Adrenal gland (tissue), 9 donors: ENCODE measurements at regions not wholly inside any gene's neighbourhood (a gene's known extent, or its start where the extent isn't known, plus 50 kb on each side); places are given as distances from the start of the nearest gene placed in this dataset.

Experiments used
- DNase-seq, 7 donors: peaks; one replicate each; pipeline ENCODE4 v3.0.0-alpha.2; 2019 to 2020
- H3K27ac ChIP-seq, 5 donors: fragments of 200-600 bp; sonication (generic) in 4 of 5; 1 replicate in 3 of 5; 2 replicates in 2 of 5; pipeline versions ENCODE4 v1.5.1 to v1.8.0; 2016 to 2020; ENCODE audit warnings: mild to moderate bottlenecking in 1 of 5
- H3K27me3 ChIP-seq: fragments of 200-600 bp; 2 replicates; pipeline ENCODE4 v1.8.0; 2021
- H3K36me3 ChIP-seq, 2 donors: fragments of 200-600 bp; replicated peaks in 1 of 2; 1 replicate in 1 of 2; 2 replicates in 1 of 2; pipeline versions ENCODE4 v1.5.1 to v1.8.0; 2018 to 2022
- H3K4me1 ChIP-seq, 2 donors: fragments of 200-600 bp; replicated peaks in 1 of 2; 1 replicate in 1 of 2; 2 replicates in 1 of 2; pipeline versions ENCODE4 v1.5.1 to v1.8.0; 2018 to 2021
- H3K4me3 ChIP-seq, 4 donors: fragments of 200-600 bp; sonication (generic) in 3 of 4; one replicate each; pipeline ENCODE4 v1.5.1; 2016 to 2018
- H3K9me3 ChIP-seq, 3 donors: fragments of 200-600 bp; sonication (generic) in 1 of 3; replicated peaks in 1 of 3; 1 replicate in 2 of 3; 2 replicates in 1 of 3; pipeline versions ENCODE4 v1.5.1 to v1.8.0; 2016 to 2021
- CTCF ChIP-seq, 6 experiments: fragments of 450-650 bp in 4 of 6; fragments of 200-600 bp in 2 of 6; sonication (generic) in 1 of 6; IDR thresholded peaks; 1 replicate in 5 of 6; 2 replicates in 1 of 6; pipeline versions ENCODE4 v1.5.1 to v1.8.0; 2016 to 2021; ENCODE audit warnings: antibody characterized with exemption in 6 of 6, mild to moderate bottlenecking in 2 of 6, moderate library complexity in 1 of 6
- POLR2A ChIP-seq, 2 donors: fragments of 450-650 bp; IDR thresholded peaks; one replicate each; pipeline ENCODE4 v1.6.1; 2017; ENCODE audit warnings: antibody characterized with exemption in 2 of 2, mild to moderate bottlenecking in 2 of 2, moderate library complexity in 1 of 2
- WGBS, 4 donors: extraction: QIAGEN DNeasy Blood & Tissue Kit in 2 of 4; methylation state at CpG; one replicate each; pipeline versions ENCODE4 v1.1.5 to v1.1.7; 2013 to 2017; 5-methylcytosine and 5-hydroxymethylcytosine counted together
- intact Hi-C, 2 donors: fragments of 100-400 bp; cut with DNase I; formaldehyde crosslinking; loops; one replicate each; pipeline versions ENCODE4 v1.14.1 to v1.15.0; 2022 to 2023
- donor health status: healthy with polysubstance abuse.
- donor health status: Bipolar disorder and iron deficiency.
- donor health status: DM: yes; HTN: yes; CAD: no.
- donor health status: DM: no; HTN: no; CAD: no.
- donor health status: DM: no; HTN: no; CAD: no.

- 69 to 78% (median 75%) methylated on average over 3 of the region's 3 CpGs for WGBS, 4 donors
- Histone ChIP-seq H3K9me3 (no peaks in the 10 kb centered on the region), H3K36me3 (no peaks in the 10 kb centered on the region), H3K27ac (no peak overlapping the region), H3K4me3 (no peak overlapping the region), H3K4me1 (no peaks in the 10 kb centered on the region), H3K27me3 (no peaks in the 10 kb centered on the region)
- intact Hi-C loops, result no loop called here
- DNase-seq, result no peak
- TF ChIP-seq POLR2A (IDR thresholded peaks at IDR 0.05), result no peak
Measured at GRCh38 chr12:46981622-46982021, 97.8 kb upstream of the PCED1B start.

GRCh38 chr12:46982629-46983392 lies 96.6 kb upstream of the PCED1B start:
- TF ChIP-seq CTCF (IDR thresholded peaks at IDR 0.05), result no peak
- no peak for TF ChIP-seq POLR2A (IDR thresholded peaks at IDR 0.05)
- Histone ChIP-seq H3K4me3 (no peak overlapping the region), H3K9me3 (no peaks in the 10 kb centered on the region), H3K36me3 (no peaks in the 10 kb centered on the region), H3K4me1 (no peaks in the 10 kb centered on the region), H3K27ac (no peak overlapping the region), H3K27me3 (no peaks in the 10 kb centered on the region)
- no peak for DNase-seq
- 92 to 100% (median 97%) methylated on average over 1 to 2 of the region's 2 CpGs for WGBS, 4 donors
- intact Hi-C loops, result no loop called here

- WGBS, 4 donors, result 71 to 80% (median 75%) methylated on average over 1 to 2 of the region's 2 CpGs
- no peak overlapping the region for H3K4me3 ChIP-seq
- H3K27me3 ChIP-seq, result no peaks in the 10 kb centered on the region
- no peaks in the 10 kb centered on the region for H3K4me1 ChIP-seq
- H3K36me3 ChIP-seq, result no peaks in the 10 kb centered on the region
- TF ChIP-seq CTCF (IDR thresholded peaks at IDR 0.05), result no peak
- TF ChIP-seq POLR2A (IDR thresholded peaks at IDR 0.05), result no peak
- no peaks in the 10 kb centered on the region for H3K9me3 ChIP-seq
- intact Hi-C loops, result no loop called here
- no peak for DNase-seq
- H3K27ac ChIP-seq, result no peak overlapping the region
Measured at GRCh38 chr12:46983393-46983793, 96.0 kb upstream of the PCED1B start.

GRCh38 chr12:46983959-46984841 lies 95.2 kb upstream of the PCED1B start:
- no peaks in the 10 kb centered on the region for H3K4me1 ChIP-seq
- no peaks in the 10 kb centered on the region for H3K27me3 ChIP-seq
- no peaks in the 10 kb centered on the region for H3K9me3 ChIP-seq
- no peaks in the 10 kb centered on the region for H3K36me3 ChIP-seq
- TF ChIP-seq CTCF (IDR thresholded peaks at IDR 0.05) (peak; percentile 77 to 85 (median 80)), POLR2A (IDR thresholded peaks at IDR 0.05) (no peak)
- intact Hi-C loops, result no loop called here
- H3K27ac ChIP-seq, result no peak overlapping the region
- peak; percentile 33 to 76 (median 52) for DNase-seq
- WGBS, 4 donors, result 24 to 43% (median 30%) methylated on average over 7 of the region's 7 CpGs
- no peak overlapping the region for H3K4me3 ChIP-seq
